GM13977 (cell line): ENCODE measurements at regions not wholly inside any gene's neighbourhood (a gene's known extent, or its start where the extent isn't known, plus 50 kb on each side); places are given as distances from the start of the nearest gene placed in this dataset.
"Not testable (repeated sequence)": the region's sequence is repeated elsewhere in the genome, so short reads cannot be mapped to it uniquely, and the experiment has no call there.

Experiments used
- DNase-seq: peaks from one replicate; pipeline ENCODE4 v3.0.0; 2012; ENCODE audit warnings: low spot score
- in situ Hi-C: fragments of 300-500 bp; cut with MboI; formaldehyde crosslinking; loops from one replicate; pipeline ENCODE4 v1.12.0; 2022; ENCODE audit warnings: low sequenced_read_pairs, low pct_unique_long_range_greater_than_20kb, mixed read lengths, inconsistent platforms; ENCODE audit not compliant: unreplicated experiment
- TF ChIP-seq, protein P1 (sequence below): IDR thresholded peaks from 2 replicates; pipeline ENCODE4 v1.5.1; 2012; ENCODE audit warnings: mild to moderate bottlenecking, control low read depth; ENCODE audit not compliant: insufficient read depth; ENCODE audit errors: extremely low read depth, missing control alignments

- in situ Hi-C loops = no loop called here
- no peak for DNase-seq
- TF ChIP-seq, protein P1, sequence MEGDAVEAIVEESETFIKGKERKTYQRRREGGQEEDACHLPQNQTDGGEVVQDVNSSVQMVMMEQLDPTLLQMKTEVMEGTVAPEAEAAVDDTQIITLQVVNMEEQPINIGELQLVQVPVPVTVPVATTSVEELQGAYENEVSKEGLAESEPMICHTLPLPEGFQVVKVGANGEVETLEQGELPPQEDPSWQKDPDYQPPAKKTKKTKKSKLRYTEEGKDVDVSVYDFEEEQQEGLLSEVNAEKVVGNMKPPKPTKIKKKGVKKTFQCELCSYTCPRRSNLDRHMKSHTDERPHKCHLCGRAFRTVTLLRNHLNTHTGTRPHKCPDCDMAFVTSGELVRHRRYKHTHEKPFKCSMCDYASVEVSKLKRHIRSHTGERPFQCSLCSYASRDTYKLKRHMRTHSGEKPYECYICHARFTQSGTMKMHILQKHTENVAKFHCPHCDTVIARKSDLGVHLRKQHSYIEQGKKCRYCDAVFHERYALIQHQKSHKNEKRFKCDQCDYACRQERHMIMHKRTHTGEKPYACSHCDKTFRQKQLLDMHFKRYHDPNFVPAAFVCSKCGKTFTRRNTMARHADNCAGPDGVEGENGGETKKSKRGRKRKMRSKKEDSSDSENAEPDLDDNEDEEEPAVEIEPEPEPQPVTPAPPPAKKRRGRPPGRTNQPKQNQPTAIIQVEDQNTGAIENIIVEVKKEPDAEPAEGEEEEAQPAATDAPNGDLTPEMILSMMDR = no peak
Measured at GRCh38 chr11:86149792-86150191, 80.9 kb upstream of the PICALM start.

DNA sequence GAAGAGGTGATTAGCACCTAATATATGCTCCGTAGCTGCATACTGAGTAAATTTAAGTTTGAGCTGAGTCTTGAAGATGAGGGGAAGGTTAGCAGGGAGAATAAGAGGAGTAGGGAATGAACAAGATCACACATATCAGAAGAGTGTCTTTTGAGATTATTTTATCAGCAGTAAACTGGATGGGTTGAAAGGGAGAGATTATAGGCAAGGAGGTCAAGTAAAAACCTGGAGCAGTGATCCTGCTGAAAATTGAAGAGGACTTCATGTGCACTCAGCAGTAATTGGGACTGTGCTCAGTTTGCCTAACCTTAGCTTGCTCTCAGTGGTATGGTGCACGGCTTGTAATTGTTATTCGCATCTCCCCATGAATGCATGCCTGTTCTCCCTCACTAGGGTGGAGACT is 79.5 kb upstream of the PICALM start:
- TF ChIP-seq, protein P1 = no peak
- DNase-seq = no peak
- in situ Hi-C loops = no loop called here

DNA sequence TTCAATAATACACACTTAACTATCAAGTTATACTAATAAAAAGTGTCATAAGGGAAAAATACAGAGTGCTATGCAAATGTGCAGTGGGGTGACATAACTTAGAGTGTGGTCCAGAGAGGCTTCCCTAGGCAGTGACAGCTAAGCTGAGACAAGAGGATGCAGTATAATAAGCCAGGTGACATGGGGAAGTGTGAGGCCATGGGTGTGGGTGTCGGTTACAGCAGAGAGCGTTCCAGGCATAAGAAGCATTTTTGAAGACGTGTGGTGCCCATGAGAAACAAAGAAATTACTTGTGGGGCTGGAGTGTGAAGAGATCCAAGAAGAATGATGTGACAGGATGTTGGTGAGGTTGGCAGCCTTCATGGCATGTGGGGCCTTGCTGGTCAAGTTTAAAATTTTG is 78.1 kb upstream of the PICALM start:
- DNase-seq = no peak
- TF ChIP-seq, protein P1 = no peak
- in situ Hi-C loops = no loop called here

- in situ Hi-C loops = no loop called here
Measured at GRCh38 chr11:86145439-86146156, 76.7 kb upstream of the PICALM start.

DNA sequence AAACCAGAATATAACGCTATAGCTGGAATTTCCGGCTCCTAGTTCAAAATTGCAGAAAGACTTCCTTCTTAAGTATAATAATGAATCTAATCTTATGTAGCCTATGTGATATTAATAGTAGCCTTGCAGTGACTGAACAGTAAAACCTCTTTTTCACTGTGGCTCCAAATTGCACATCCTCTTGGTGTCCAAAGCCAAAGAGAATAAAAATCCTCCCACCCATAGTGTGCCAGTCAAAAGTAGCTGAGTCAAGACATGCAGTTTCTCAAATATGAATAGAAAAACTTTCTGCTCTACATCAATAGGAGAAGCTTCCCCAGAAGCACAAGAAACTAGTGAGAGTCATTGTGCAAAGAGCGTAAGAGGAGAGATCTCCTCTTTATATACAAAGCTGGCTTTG is 76.0 kb upstream of the PICALM start:
- in situ Hi-C loops = no loop called here
- TF ChIP-seq, protein P1 = no peak
- DNase-seq = no peak

More at GRCh38 chr11:86145439-86146156, 76.7 kb upstream of the PICALM start:
- no peak for DNase-seq
- TF ChIP-seq, protein P1 = no peak

GRCh38 chr11:86144087-86144486 is 75.2 kb upstream of the PICALM start:
- in situ Hi-C loops = not testable (repeated sequence)

DNA sequence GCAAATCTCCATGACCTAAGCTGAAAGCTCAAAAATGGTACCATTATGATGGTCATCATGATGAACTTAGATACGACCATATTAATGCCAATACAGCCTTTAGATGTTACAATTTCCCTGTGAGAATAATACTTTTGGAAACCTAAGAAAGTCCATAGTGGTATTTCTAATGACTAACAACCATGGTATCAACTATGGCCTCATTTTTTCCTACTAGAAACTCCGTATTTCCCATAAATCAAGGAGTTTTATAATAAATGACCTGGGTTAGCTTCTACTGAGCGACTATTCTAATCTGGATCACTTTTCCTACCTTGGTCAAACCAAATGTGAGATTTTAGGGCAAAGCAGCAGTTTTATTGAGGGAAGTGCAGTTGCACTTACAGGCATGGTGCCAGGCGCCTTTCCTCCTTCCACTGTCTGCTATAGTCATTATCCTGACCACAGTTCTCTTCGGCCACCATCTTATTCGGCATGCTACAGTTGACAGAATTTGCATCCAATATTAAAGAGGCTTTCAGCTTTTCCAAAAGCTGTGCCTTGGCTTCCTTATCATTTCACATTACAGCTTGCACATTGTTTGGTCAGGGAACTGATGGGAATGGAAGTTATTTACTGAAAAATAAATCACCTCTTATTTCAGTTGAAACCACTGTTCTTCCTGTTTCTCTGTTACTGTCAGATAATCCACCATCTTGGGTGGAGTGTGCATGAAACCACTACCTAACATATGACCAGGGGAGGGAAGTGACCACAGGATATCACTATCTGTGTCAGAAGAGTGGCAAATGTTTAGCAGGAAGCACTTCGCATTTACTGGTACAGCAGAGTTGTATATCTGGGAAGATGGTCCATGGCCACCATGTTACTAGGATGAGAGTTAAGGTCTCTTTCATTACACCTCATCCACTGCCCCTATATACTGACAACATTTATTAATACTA is 74.5 kb upstream of the PICALM start:
- TF ChIP-seq, protein P1 = no peak
- DNase-seq = no peak
- in situ Hi-C loops = no loop called here

More at GRCh38 chr11:86144087-86144486, 75.2 kb upstream of the PICALM start:
- DNase-seq = not testable (repeated sequence)
